Epithelial cell of esophagus (primary cell): ENCODE measurements at regions not wholly inside any gene's neighbourhood (a gene's known extent, or its start where the extent isn't known, plus 50 kb on each side); places are given as distances from the start of the nearest gene placed in this dataset.
A peak's percentile ranks its signal among the peaks of the same experiment; 100 is the strongest.

Experiments used
- DNase-seq: peaks from one replicate; pipeline ENCODE4 v3.0.0; 2010; ENCODE audit warnings: low read depth
- H3K4me3 ChIP-seq: 2 replicates; pipeline ENCODE4 v1.5.1; 2011; ENCODE audit warnings: mild to moderate bottlenecking, low read length, control low read depth
- CTCF ChIP-seq: IDR thresholded peaks from 2 replicates; pipeline ENCODE4 v1.5.1; 2011; ENCODE audit warnings: low read depth, mild to moderate bottlenecking, low read length, control low read depth, inconsistent platforms; ENCODE audit not compliant: insufficient read depth; ENCODE audit errors: missing control alignments

GRCh38 chr7:13420726-13421125, 568.7 kb downstream of the ETV1 start:
- no peak for DNase-seq
- no peak overlapping the region for H3K4me3 ChIP-seq
- TF ChIP-seq CTCF, result no peak

DNA sequence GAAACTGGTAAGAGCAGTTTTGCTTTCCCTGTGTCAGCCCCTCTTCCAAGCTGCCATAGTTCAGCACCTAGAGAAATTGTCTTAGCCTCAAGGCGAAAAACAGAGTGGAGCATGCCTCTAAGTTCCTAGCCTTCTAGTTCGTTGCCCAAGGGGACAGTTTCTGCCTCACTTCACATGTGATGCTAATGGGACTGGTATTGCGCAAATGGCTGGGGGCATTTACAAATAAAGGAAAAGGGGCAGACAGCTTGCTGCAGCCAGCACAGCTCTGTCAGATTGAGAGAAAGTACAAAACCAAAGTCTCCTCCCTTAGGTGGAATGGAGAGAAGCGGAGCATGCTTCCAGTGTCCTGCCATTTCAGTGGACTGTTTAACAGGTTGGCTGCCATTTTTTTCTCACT, 567.7 kb downstream of the ETV1 start:
- no peak for DNase-seq
- no peak overlapping the region for H3K4me3 ChIP-seq
- TF ChIP-seq CTCF, result no peak

- H3K4me3 ChIP-seq, result no peak overlapping the region
- TF ChIP-seq CTCF, result no peak
- no peak for DNase-seq
Measured at GRCh38 chr7:13433946-13434345, 555.5 kb downstream of the ETV1 start.

DNA sequence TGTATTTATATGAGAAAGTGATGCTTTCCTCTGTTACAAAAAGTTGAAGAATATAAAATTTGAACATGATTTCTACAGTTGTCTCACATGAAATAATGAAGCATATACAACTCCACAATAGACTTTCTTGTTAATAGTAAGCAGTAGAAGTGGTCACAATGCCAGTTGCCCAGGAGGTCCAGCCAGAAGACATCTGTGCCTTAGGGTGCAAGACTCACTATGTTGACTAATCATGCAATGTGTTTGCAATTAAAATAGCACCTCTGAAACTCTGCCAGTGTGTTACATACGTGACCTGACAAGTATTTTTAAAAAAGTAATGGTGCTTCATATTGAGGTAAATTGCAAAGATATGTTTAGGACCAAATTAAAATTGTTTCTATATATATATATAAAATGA, 547.2 kb downstream of the ETV1 start:
- no peak overlapping the region for H3K4me3 ChIP-seq
- TF ChIP-seq CTCF, result no peak
- DNase-seq, result peak; percentile 41

DNA sequence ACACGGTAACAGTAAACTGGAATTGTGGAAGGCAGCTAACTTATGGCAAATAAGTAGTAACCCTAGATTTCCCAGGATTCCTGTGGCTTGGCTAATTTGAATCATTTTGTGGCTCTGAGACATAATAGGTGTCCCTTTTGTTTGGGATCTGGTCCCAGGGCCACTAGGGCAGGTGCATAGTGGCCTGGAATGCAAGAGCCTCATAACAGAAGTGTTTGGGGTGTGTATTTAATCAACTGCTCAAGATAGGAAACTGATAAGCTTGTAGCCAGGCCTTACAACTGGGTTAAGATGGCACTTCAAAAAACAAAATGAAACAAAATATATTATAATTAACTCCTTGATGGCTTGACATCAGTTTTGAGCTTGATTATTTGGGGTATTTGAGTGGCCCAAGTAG, 541.8 kb downstream of the ETV1 start:
- no peak for DNase-seq
- no peak for TF ChIP-seq CTCF
- no peak overlapping the region for H3K4me3 ChIP-seq

- DNase-seq, result no peak
- no peak for TF ChIP-seq CTCF
- no peak overlapping the region for H3K4me3 ChIP-seq
Measured at GRCh38 chr7:13448243-13448642, 541.2 kb downstream of the ETV1 start.

DNA sequence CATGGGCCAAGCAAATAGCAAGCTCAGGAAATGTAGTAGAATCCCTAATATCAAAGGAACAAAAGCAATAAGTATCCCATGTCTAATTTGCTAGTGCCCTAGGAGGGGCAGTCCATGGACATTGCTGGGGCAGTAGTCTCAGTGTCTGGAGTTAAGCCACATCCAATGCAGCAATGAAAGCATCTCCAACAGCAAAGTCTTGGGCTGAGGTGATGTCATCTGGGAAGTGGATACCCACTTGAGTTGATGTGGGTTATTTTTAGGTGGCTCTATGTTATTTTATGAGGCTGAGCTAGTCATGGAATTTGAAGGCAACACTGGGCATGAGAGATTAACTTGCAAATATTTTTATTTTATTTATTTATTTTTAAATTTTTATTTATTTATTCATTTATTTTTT, 540.0 kb downstream of the ETV1 start:
- no peak for TF ChIP-seq CTCF
- DNase-seq, result no peak
- H3K4me3 ChIP-seq, result no peak overlapping the region
